Pancreas (tissue), 10 donors: ENCODE measurements at regions not wholly inside any gene's neighbourhood (a gene's known extent, or its start where the extent isn't known, plus 50 kb on each side); places are given as distances from the start of the nearest gene placed in this dataset.

Experiments used
- ATAC-seq, 4 donors: fragments of 200-7000 bp; cut with Tn5 transposase; one replicate each; pipeline versions ENCODE4 v1.8.0 to v1.9.1; 2020; ENCODE audit warnings: mild to moderate bottlenecking in 4 of 4, moderate library complexity in 4 of 4
- DNase-seq, 6 donors: peaks; one replicate each; pipeline ENCODE4 v3.0.0-alpha.2; 2020
- FAIRE-seq: peaks from 2 replicates; lab custom pipeline; 2012; peaks lifted over from hg19 to GRCh38; lab: Jason Lieb, UNC
- H3K27ac ChIP-seq, 4 donors: fragments of 200-600 bp; sonication (generic); 1 replicate in 3 of 4; 2 replicates in 1 of 4; pipeline versions ENCODE4 v1.5.0 to v1.8.0; 2020
- H3K27me3 ChIP-seq, 4 donors: fragments of 200-600 bp; one replicate each; pipeline ENCODE4 v1.8.0; 2021
- H3K36me3 ChIP-seq, 3 donors: fragments of 200-600 bp; sonication (generic) in 1 of 3; one replicate each; pipeline versions ENCODE4 v1.5.0 to v1.8.0; 2020 to 2021
- H3K4me1 ChIP-seq, 3 donors: fragments of 200-600 bp; one replicate each; pipeline ENCODE4 v1.8.0; 2021
- H3K4me3 ChIP-seq, 4 donors: fragments of 200-600 bp; sonication (generic) in 2 of 4; one replicate each; pipeline versions ENCODE4 v1.5.0 to v1.8.0; 2020 to 2021
- H3K9me3 ChIP-seq, 4 donors: fragments of 200-600 bp; one replicate each; pipeline ENCODE4 v1.8.0; 2021
- WGBS, 2 donors: extraction: QIAGEN DNeasy Blood & Tissue Kit; methylation state at CpG; one replicate each; pipeline ENCODE4 v1.1.7; 2013; 5-methylcytosine and 5-hydroxymethylcytosine counted together
- intact Hi-C, 3 donors: fragments of 100-400 bp; cut with DNase I; formaldehyde crosslinking; loops; one replicate each; pipeline versions ENCODE4 v1.11.1 to v1.14.2; 2022
- TF ChIP-seq, protein P1 (sequence below), 4 donors: fragments of 200-600 bp; sonication (generic) in 3 of 4; IDR thresholded peaks; one replicate each; pipeline versions ENCODE4 v1.5.0 to v1.8.0; 2021; ENCODE audit warnings: antibody characterized with exemption in 4 of 4
- donor health status: healthy with polysubstance abuse.
- donor health status: DM: no; HTN: no; CAD: no; lungs with moderate emphysema.
- donor health status: DM: no; HTN: no; CAD: no.
- donor health status: control.
- donor health status: control.
- donor health status: Bipolar disorder and iron deficiency.
- donor health status: DM: yes; HTN: yes; CAD: no.
- donor health status: DM: no; HTN: no; CAD: no.
- donor health status: DM: no; HTN: no; CAD: no.
- donor health status: DM: yes; HTN: yes; CAD: no.

DNA sequence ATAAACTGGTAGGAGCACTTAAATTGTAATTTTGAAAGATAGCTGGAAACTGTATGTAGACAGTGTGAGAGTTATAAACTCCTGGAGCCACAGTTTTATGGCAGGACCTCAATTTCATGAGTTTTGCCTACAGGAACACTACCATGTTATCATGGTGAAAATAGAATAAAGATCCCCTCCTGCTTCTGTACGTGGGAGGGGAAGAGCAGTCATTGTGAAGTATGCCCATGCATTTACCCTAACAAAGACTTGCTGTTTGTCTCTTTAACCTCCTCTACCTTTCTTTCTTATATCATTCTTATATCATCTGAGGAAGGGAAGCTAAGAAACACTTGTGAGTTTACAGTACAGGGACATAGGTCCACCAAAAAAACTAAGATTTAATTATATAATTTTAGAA, 327.0 kb downstream of the PCDH10 start:
- no peak for DNase-seq
- Histone ChIP-seq H3K4me1 (no peaks in the 10 kb centered on the region), H3K27me3 (no peaks in the 10 kb centered on the region), H3K27ac (no peak overlapping the region), H3K36me3 (no peaks in the 10 kb centered on the region), H3K4me3 (no peak overlapping the region), H3K9me3 (no peaks in the 10 kb centered on the region)
- TF ChIP-seq, protein P1, sequence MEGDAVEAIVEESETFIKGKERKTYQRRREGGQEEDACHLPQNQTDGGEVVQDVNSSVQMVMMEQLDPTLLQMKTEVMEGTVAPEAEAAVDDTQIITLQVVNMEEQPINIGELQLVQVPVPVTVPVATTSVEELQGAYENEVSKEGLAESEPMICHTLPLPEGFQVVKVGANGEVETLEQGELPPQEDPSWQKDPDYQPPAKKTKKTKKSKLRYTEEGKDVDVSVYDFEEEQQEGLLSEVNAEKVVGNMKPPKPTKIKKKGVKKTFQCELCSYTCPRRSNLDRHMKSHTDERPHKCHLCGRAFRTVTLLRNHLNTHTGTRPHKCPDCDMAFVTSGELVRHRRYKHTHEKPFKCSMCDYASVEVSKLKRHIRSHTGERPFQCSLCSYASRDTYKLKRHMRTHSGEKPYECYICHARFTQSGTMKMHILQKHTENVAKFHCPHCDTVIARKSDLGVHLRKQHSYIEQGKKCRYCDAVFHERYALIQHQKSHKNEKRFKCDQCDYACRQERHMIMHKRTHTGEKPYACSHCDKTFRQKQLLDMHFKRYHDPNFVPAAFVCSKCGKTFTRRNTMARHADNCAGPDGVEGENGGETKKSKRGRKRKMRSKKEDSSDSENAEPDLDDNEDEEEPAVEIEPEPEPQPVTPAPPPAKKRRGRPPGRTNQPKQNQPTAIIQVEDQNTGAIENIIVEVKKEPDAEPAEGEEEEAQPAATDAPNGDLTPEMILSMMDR (IDR thresholded peaks at IDR 0.05), result no peak
- intact Hi-C loops, result no loop called here
- 19 to 22% methylated on average over 1 of the region's 1 CpG for WGBS, 2 donors
- no peak for ATAC-seq
- FAIRE-seq, result no peak

- no peak for ATAC-seq
- TF ChIP-seq, protein P1 (IDR thresholded peaks at IDR 0.05), result no peak
- no peak overlapping the region for H3K4me3 ChIP-seq
- no peaks in the 10 kb centered on the region for H3K4me1 ChIP-seq
- no peak for FAIRE-seq
- 67 to 73% methylated on average over 2 of the region's 2 CpGs for WGBS, 2 donors
- no peaks in the 10 kb centered on the region for H3K9me3 ChIP-seq
- no peak overlapping the region for H3K27ac ChIP-seq
- DNase-seq, result no peak
- H3K27me3 ChIP-seq, result no peaks in the 10 kb centered on the region
- H3K36me3 ChIP-seq, result no peaks in the 10 kb centered on the region
- intact Hi-C loops, result no loop called here
Observed at GRCh38 chr4:133474501-133474900, 325.4 kb downstream of the PCDH10 start.

DNA sequence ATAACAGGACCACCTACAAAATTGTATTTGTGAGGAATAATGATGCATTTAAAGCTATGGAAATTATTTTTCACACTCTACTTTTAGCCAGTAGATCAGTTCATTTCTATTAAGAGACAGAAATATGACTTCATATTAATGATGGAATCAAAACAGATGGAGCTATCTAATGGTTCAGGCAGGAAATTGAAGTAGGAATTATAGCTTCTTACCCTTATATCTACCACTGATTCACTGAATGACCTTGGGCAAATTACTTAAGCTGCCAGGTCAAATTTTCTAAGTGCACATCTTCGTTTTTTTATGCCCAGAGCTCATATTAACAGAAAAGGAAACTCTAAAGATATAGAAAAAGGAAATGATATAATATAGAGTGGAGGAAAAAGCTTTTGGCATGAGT, 323.1 kb downstream of the PCDH10 start:
- FAIRE-seq (no peak), ATAC-seq (no peak), DNase-seq (no peak)
- no peak overlapping the region for H3K4me3 ChIP-seq
- WGBS, 2 donors, result 21 to 28% methylated on average over 1 of the region's 1 CpG
- no peaks in the 10 kb centered on the region for H3K4me1 ChIP-seq
- H3K36me3 ChIP-seq, result no peaks in the 10 kb centered on the region
- H3K9me3 ChIP-seq, result no peaks in the 10 kb centered on the region
- intact Hi-C loops, result no loop called here
- H3K27me3 ChIP-seq, result no peaks in the 10 kb centered on the region
- TF ChIP-seq, protein P1 (IDR thresholded peaks at IDR 0.05), result no peak
- no peak overlapping the region for H3K27ac ChIP-seq

DNA sequence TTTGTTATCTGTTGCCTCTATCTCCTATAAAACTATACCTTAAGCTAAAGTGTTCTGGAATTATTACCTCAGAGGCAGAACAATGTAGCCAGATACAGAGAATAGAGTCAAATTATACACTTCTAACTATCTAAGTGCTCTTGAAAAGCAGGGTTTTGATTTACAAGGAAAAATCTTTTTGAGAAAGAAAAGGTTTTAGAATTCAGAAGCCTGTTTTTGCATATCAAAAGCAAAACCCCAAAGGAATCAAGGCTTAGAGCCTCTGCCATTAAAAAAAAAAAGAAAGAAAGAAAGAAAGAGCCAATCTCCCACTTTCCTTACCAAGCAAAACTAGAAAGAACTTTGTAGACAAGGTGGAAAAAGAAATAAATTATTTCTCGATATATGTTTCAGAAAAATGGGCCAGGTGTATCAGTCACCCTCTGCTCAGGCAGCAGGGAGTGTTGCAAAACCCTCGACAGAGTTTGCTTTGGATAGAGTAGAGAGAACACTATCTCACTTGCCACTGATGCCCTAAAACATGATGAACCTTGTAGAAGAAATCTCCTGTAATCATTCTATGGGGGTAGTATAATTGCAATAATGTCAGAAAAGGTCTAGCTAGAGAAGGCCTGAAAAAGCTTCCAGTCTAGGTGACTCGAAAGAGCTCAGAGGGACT, 318.3 kb downstream of the PCDH10 start:
- H3K4me3 ChIP-seq, result no peak overlapping the region
- FAIRE-seq (no peak), ATAC-seq (no peak), DNase-seq (no peak)
- H3K36me3 ChIP-seq, result no peaks in the 10 kb centered on the region
- 22 to 34% methylated on average over 3 of the region's 3 CpGs for WGBS, 2 donors
- H3K9me3 ChIP-seq, result no peaks in the 10 kb centered on the region
- no peak overlapping the region for H3K27ac ChIP-seq
- H3K4me1 ChIP-seq, result no peaks in the 10 kb centered on the region
- intact Hi-C loops, result no loop called here
- no peaks in the 10 kb centered on the region for H3K27me3 ChIP-seq
- TF ChIP-seq, protein P1 (IDR thresholded peaks at IDR 0.05), result no peak

DNA sequence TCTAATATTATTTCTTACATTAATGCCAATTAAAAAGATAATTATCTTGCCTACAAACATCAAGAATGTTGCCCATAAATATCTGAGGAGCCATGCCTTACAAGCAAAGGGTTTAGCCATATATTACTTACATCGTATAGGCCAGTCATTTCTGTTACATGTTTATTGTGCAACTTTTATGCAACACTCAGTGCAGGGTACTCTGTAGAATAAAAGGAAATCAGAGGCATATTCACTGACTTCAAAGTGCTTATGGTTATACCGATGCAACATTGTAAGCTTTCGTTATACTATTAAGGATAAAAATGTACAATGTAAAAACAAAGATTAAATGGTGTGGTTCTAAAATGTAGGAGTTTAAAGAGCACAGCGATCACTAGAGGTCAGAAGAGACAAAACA, 315.9 kb downstream of the PCDH10 start:
- no peak for ATAC-seq
- TF ChIP-seq, protein P1 (IDR thresholded peaks at IDR 0.05), result no peak
- no peak for FAIRE-seq
- Histone ChIP-seq H3K9me3 (no peaks in the 10 kb centered on the region), H3K36me3 (no peaks in the 10 kb centered on the region), H3K4me1 (no peaks in the 10 kb centered on the region), H3K27ac (no peak overlapping the region), H3K27me3 (no peaks in the 10 kb centered on the region), H3K4me3 (no peak overlapping the region)
- 62 to 72% methylated on average over 4 of the region's 4 CpGs for WGBS, 2 donors
- intact Hi-C loops, result no loop called here
- DNase-seq, result no peak
